NCI-H748 treated with DMSO at 0.1 percent for 48 hours (cell line): ENCODE measurements at regions not wholly inside any gene's neighbourhood (a gene's known extent, or its start where the extent isn't known, plus 50 kb on each side); places are given as distances from the start of the nearest gene placed in this dataset.
"Not testable (repeated sequence)": the region's sequence is repeated elsewhere in the genome, so short reads cannot be mapped to it uniquely, and the experiment has no call there.

ENCODE experiments used
- DNase-seq: peaks from one replicate; lab custom pipeline; 2025; lab: John Stamatoyannopoulos, UW

- peak; percentile 17 for DNase-seq
Measured at GRCh38 chr17:70938336-70938735, 769.0 kb downstream of the KCNJ2 start.

GRCh38 chr17:70945386-70945785 is 776.1 kb downstream of the KCNJ2 start:
- DNase-seq: no peak

- DNase-seq: no peak
Measured at GRCh38 chr17:70947215-70947614, 777.9 kb downstream of the KCNJ2 start.

- DNase-seq: no peak
Measured at GRCh38 chr17:70947636-70948565, 778.6 kb downstream of the KCNJ2 start.

GRCh38 chr17:70953140-70953539 is 783.8 kb downstream of the KCNJ2 start:
- DNase-seq: not testable (repeated sequence)

- DNase-seq: no peak
Measured at GRCh38 chr17:70955441-70955840, 786.1 kb downstream of the KCNJ2 start.

GRCh38 chr17:70956726-70957125 is 787.4 kb downstream of the KCNJ2 start:
- no peak for DNase-seq

GRCh38 chr17:70961341-70961740 is 792.0 kb downstream of the KCNJ2 start:
- DNase-seq: no peak

- no peak for DNase-seq
Measured at GRCh38 chr17:70968302-70968701, 799.0 kb downstream of the KCNJ2 start.

GRCh38 chr17:70969521-70970034 is 800.2 kb downstream of the KCNJ2 start:
- DNase-seq: no peak

- DNase-seq: peak; percentile 5
Measured at GRCh38 chr17:70976447-70976846, 807.1 kb downstream of the KCNJ2 start.

GRCh38 chr17:70984873-70985272 is 815.5 kb downstream of the KCNJ2 start:
- DNase-seq: no peak

- no peak for DNase-seq
Measured at GRCh38 chr17:70987867-70988340, 818.6 kb downstream of the KCNJ2 start.

- DNase-seq: no peak
Measured at GRCh38 chr17:70988622-70989021, 819.3 kb downstream of the KCNJ2 start.

- no peak for DNase-seq
Measured at GRCh38 chr17:70989280-70989679, 819.9 kb downstream of the KCNJ2 start.

- no peak for DNase-seq
Measured at GRCh38 chr17:70994194-70994593, 824.9 kb downstream of the KCNJ2 start.

GRCh38 chr17:70995997-70996396 is 826.7 kb downstream of the KCNJ2 start:
- no peak for DNase-seq

GRCh38 chr17:71003736-71004135 is 834.4 kb downstream of the KCNJ2 start:
- no peak for DNase-seq

- DNase-seq: no peak
Measured at GRCh38 chr17:71004413-71004812, 835.1 kb downstream of the KCNJ2 start.

GRCh38 chr17:71011391-71011790 is 842.1 kb downstream of the KCNJ2 start:
- no peak for DNase-seq

- DNase-seq: no peak
Measured at GRCh38 chr17:71019699-71020098, 850.4 kb downstream of the KCNJ2 start.

GRCh38 chr17:71022758-71023157 is 853.4 kb downstream of the KCNJ2 start:
- DNase-seq: no peak

GRCh38 chr17:71023249-71024030 is 854.1 kb downstream of the KCNJ2 start:
- DNase-seq: peak; percentile 43
